CD14-positive monocyte (primary cell): ENCODE measurements at regions not wholly inside any gene's neighbourhood (a gene's known extent, or its start where the extent isn't known, plus 50 kb on each side); places are given as distances from the start of the nearest gene placed in this dataset.

Experiments used
- DNase-seq, 3 donors: peaks; one replicate each; pipeline ENCODE4 v3.0.0-alpha.2; 2011 to 2022
- H2AFZ ChIP-seq: 2 replicates; pipeline ENCODE4 v1.6.0; 2012; ENCODE audit warnings: mild to moderate bottlenecking, low read depth, low read length, inconsistent platforms; ENCODE audit not compliant: insufficient read depth, poor library complexity, severe bottlenecking
- H3K27ac ChIP-seq, 2 donors: 1 replicate in 1 of 2; 2 replicates in 1 of 2; pipeline ENCODE4 v1.5.1; 2012 to 2013; ENCODE audit warnings: low read length in 2 of 2, control low read depth in 1 of 2, inconsistent platforms in 1 of 2, low read depth in 1 of 2, mild to moderate bottlenecking in 1 of 2
- H3K27me3 ChIP-seq, 2 donors: one replicate each; pipeline versions ENCODE4 v1.6.0 to v1.6.1; 2011 to 2013; ENCODE audit warnings: low read length in 2 of 2; ENCODE audit not compliant: control insufficient read depth in 2 of 2, insufficient read depth in 2 of 2
- H3K36me3 ChIP-seq, 2 donors: replicated peaks in 1 of 2; 1 replicate in 1 of 2; 2 replicates in 1 of 2; pipeline versions ENCODE4 v1.5.1 to v1.6.1; 2012 to 2013; ENCODE audit warnings: low read length in 2 of 2, control low read depth in 1 of 2, inconsistent platforms in 1 of 2, mild to moderate bottlenecking in 1 of 2; ENCODE audit not compliant: insufficient read depth in 2 of 2, control insufficient read depth in 1 of 2
- H3K4me1 ChIP-seq, 2 donors: 1 replicate in 1 of 2; 2 replicates in 1 of 2; pipeline versions ENCODE4 v1.5.1 to v1.6.1; 2012 to 2013; ENCODE audit warnings: low read length in 2 of 2, control low read depth in 1 of 2, inconsistent platforms in 1 of 2, mild to moderate bottlenecking in 1 of 2, moderate library complexity in 1 of 2; ENCODE audit not compliant: insufficient read depth in 2 of 2, control insufficient read depth in 1 of 2
- H3K4me2 ChIP-seq: replicated peaks from 2 replicates; pipeline ENCODE3; 2012; ENCODE audit warnings: low read length, moderate library complexity, mild to moderate bottlenecking; ENCODE audit not compliant: poor library complexity, severe bottlenecking; ENCODE audit errors: extremely low read depth
- H3K4me3 ChIP-seq, 3 experiments: fragments of 200-600 bp in 1 of 3; sonication (generic) in 1 of 3; replicated peaks in 1 of 3; 1 replicate in 2 of 3; 2 replicates in 1 of 3; pipeline ENCODE4 v1.5.1; 2011 to 2013; ENCODE audit warnings: low read length in 3 of 3, mild to moderate bottlenecking in 3 of 3, control low read depth in 2 of 3, low read depth in 2 of 3, inconsistent platforms in 1 of 3, moderate library complexity in 1 of 3
- H3K79me2 ChIP-seq: 2 replicates; pipeline ENCODE4 v1.6.0; 2012; ENCODE audit warnings: mild to moderate bottlenecking, control low read depth, inconsistent platforms, low read length, moderate library complexity; ENCODE audit not compliant: insufficient read depth
- H3K9ac ChIP-seq: 2 replicates; pipeline ENCODE4 v1.6.0; 2017; ENCODE audit warnings: low read length, mild to moderate bottlenecking; ENCODE audit not compliant: insufficient read depth, poor library complexity, severe bottlenecking
- H3K9me3 ChIP-seq, 2 donors: replicated peaks in 1 of 2; 1 replicate in 1 of 2; 2 replicates in 1 of 2; pipeline versions ENCODE4 v1.5.1 to v1.6.1; 2012 to 2013; ENCODE audit warnings: low read length in 2 of 2, control low read depth in 1 of 2; ENCODE audit not compliant: control insufficient read depth in 1 of 2, insufficient read depth in 1 of 2
- H4K20me1 ChIP-seq: 2 replicates; pipeline ENCODE4 v1.6.0; 2012; ENCODE audit warnings: mild to moderate bottlenecking, low read length, control low read depth, moderate library complexity; ENCODE audit not compliant: insufficient read depth
- H3K27ac Mint-ChIP-seq, 7 donors: one replicate each; pipeline ENCODE4 v1.8.0; 2020; ENCODE audit warnings: mild to moderate bottlenecking in 7 of 7, mixed read lengths in 7 of 7, moderate library complexity in 6 of 7, inconsistent platforms in 2 of 7
- H3K27me3 Mint-ChIP-seq, 3 donors: one replicate each; pipeline ENCODE4 v1.8.0; 2021 to 2022; ENCODE audit warnings: low read depth in 3 of 3, mild to moderate bottlenecking in 3 of 3, mixed read lengths in 3 of 3, moderate library complexity in 3 of 3, inconsistent platforms in 1 of 3
- H3K36me3 Mint-ChIP-seq, 2 donors: one replicate each; pipeline ENCODE4 v1.8.0; 2020; ENCODE audit warnings: mixed read lengths in 2 of 2, inconsistent platforms in 1 of 2, mild to moderate bottlenecking in 1 of 2
- H3K4me1 Mint-ChIP-seq: one replicate; pipeline ENCODE4 v1.8.0; 2020; ENCODE audit warnings: mild to moderate bottlenecking, mixed read lengths
- H3K4me3 Mint-ChIP-seq, 2 donors: one replicate each; pipeline ENCODE4 v1.8.0; 2020; ENCODE audit warnings: mild to moderate bottlenecking in 2 of 2, mixed read lengths in 2 of 2, moderate library complexity in 1 of 2
- H3K9me3 Mint-ChIP-seq, 7 donors: one replicate each; pipeline ENCODE4 v1.8.0; 2020 to 2022; ENCODE audit warnings: mixed read lengths in 7 of 7, mild to moderate bottlenecking in 6 of 7, moderate library complexity in 6 of 7, inconsistent platforms in 2 of 7
- WGBS: methylation state at CpG from one replicate; pipeline ENCODE4 v1.1.5; 2013; ENCODE audit warnings: missing lambda C conversion rate; ENCODE audit not compliant: insufficient coverage; 5-methylcytosine and 5-hydroxymethylcytosine counted together
- intact Hi-C, 2 donors: fragments of 100-400 bp; cut with micrococcal nuclease; formaldehyde crosslinking; loops; one replicate each; pipeline versions ENCODE4 v1.15.0 to v1.15.1; 2023
- TF ChIP-seq, protein P1 (sequence below): fragments of 200-600 bp; IDR thresholded peaks from one replicate; pipeline ENCODE4 v1.8.0; 2022; ENCODE audit warnings: antibody characterized with exemption, mild to moderate bottlenecking

DNA sequence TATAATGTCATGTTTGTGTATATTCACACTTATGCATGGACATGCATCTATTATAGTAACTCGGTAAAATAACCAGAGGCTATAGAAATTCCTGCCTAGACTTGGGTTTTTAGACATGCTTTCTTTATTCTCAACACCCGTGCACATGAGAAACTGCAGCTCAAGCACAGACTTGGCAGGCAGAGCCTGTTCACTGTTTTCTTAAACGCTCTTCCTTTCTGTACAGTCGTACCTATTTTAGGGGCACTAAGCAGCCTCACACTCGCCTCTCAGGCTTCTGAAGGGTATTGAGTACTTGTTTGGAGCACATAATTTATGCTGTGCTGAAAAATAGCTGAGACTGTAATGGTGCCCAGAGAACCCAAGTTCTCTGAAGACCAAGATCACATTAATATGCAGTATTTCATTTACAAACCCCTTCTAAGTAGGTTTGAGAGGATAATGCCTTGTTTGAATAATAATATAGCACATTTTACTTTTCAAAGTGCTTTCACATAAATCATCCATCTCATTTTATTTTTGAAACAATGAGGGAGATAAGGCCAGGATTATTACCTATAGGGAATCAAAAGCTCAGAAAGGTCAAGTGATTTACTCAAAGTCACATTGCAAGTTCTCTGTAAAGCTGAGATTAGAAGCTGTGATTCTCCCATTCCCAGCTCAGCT is 429.9 kb downstream of the SPRY2 start:
- TF ChIP-seq, protein P1, sequence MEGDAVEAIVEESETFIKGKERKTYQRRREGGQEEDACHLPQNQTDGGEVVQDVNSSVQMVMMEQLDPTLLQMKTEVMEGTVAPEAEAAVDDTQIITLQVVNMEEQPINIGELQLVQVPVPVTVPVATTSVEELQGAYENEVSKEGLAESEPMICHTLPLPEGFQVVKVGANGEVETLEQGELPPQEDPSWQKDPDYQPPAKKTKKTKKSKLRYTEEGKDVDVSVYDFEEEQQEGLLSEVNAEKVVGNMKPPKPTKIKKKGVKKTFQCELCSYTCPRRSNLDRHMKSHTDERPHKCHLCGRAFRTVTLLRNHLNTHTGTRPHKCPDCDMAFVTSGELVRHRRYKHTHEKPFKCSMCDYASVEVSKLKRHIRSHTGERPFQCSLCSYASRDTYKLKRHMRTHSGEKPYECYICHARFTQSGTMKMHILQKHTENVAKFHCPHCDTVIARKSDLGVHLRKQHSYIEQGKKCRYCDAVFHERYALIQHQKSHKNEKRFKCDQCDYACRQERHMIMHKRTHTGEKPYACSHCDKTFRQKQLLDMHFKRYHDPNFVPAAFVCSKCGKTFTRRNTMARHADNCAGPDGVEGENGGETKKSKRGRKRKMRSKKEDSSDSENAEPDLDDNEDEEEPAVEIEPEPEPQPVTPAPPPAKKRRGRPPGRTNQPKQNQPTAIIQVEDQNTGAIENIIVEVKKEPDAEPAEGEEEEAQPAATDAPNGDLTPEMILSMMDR: no peak
- 96% methylated on average over 3 of the region's 5 CpGs for WGBS
- Mint-ChIP-seq H3K4me1 (peaks cover 19% of the 10 kb centered on the region), H3K27ac (no peak overlapping the region), H3K4me3 (no peak overlapping the region), H3K9me3 (peaks cover 0 to 3% (median 0%) of the 10 kb centered on the region in 7 donors), H3K27me3 (no peaks in the 10 kb centered on the region), H3K36me3 (no peaks in the 10 kb centered on the region)
- intact Hi-C loops: no loop called here
- Histone ChIP-seq H3K27ac (no peak overlapping the region), H3K9me3 (no peaks in the 10 kb centered on the region), H3K4me3 (no peak overlapping the region), H3K27me3 (no peaks in the 10 kb centered on the region), H3K9ac (no peak overlapping the region), H2AFZ (no peak overlapping the region), H3K4me1 (peaks cover 8 to 12% of the 10 kb centered on the region in 2 donors), H3K4me2 (no peak overlapping the region), H4K20me1 (no peaks in the 10 kb centered on the region), H3K79me2 (no peaks in the 10 kb centered on the region), H3K36me3 (no peaks in the 10 kb centered on the region)
- no peak for DNase-seq

DNA sequence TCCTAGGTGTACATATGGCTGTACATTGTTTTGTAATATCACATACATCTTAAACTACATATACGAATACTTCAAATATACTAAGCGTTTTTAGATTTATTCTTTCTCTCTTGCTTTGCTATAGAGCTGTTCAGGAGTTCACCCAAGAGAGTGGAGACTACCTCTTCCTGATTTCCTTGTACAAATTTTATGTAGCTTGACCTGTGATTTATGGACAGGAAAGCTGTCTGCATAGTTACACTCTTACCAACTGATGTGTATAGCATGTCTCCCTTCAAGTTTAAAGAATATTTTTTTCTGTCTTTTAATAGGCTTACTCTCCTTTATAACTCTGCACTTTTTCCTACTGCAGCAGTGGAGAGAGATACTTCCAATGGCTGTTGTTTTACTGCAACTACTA is 428.7 kb downstream of the NDFIP2 start:
- peaks cover 13% of the 10 kb centered on the region for H3K4me1 Mint-ChIP-seq
- H3K27me3 ChIP-seq: no peaks in the 10 kb centered on the region
- no peak overlapping the region for H3K4me3 ChIP-seq
- no peaks in the 10 kb centered on the region for H3K36me3 Mint-ChIP-seq
- no peak overlapping the region for H3K4me3 Mint-ChIP-seq
- H3K4me2 ChIP-seq: no peak overlapping the region
- H3K9me3 Mint-ChIP-seq: peaks cover 0 to 3% (median 0%) of the 10 kb centered on the region in 7 donors
- no peaks in the 10 kb centered on the region for H3K36me3 ChIP-seq
- no peak overlapping the region for H3K27ac Mint-ChIP-seq
- no peak overlapping the region for H3K9ac ChIP-seq
- intact Hi-C loops: no loop called here
- H3K79me2 ChIP-seq: no peaks in the 10 kb centered on the region
- no peak for DNase-seq
- peaks cover 3 to 8% of the 10 kb centered on the region in 2 donors for H3K4me1 ChIP-seq
- H4K20me1 ChIP-seq: no peaks in the 10 kb centered on the region
- H3K9me3 ChIP-seq: no peaks in the 10 kb centered on the region
- H3K27me3 Mint-ChIP-seq: no peaks in the 10 kb centered on the region
- H2AFZ ChIP-seq: no peak overlapping the region
- no CpG with 5 or more reads among the region's 2 CpGs for WGBS
- TF ChIP-seq, protein P1: no peak
- H3K27ac ChIP-seq: no peak overlapping the region
